ENCODE measurements at regions not wholly inside any gene's neighbourhood (a gene's known extent, or its start where the extent isn't known, plus 50 kb on each side); places are given as distances from the start of the nearest gene placed in this dataset.

DNA sequence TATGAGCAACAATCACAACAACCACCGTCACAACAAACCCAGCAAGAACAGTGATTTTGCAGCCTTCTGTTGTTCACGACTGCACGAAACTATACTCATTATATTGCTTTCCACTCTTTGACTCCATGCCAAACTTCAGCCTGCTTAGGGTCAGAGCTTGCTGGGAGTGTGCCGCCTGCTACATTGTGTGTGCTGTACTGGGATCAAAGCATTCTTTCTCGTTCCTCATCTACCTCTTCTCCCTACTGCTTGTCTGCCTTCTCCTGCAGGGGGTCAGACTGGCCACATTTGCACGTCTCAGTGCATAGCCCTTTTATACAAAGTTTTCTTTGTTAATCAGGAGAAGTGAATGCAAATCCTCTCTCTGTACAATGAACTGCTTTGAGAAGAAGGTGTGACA is 401.6 kb upstream of the CITED2 start:
- no peak for DNase-seq (ENCODE audit: low spot score)
- ATAC-seq = no peak

DNA sequence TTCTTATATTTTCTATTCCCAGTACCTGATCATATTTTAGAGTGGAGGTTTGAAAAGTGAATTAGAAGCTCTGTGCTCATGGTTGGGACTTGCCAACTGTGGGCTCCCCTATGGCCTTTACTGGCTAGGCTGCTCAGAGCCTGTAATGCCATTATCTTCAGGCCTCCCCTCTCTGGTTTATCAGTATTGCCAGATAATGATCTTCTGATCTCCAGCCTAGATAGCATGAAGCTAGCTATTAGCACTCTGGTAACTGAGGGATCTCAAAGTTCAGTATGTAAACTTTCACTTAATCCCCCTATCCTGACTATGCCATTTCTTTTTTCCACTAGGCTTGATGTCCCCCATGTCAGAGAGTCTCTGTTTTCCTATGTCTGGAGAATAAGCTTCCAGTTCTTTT is 393.7 kb upstream of the CITED2 start:
- DNase-seq (ENCODE audit: low spot score) (no peak), ATAC-seq (no peak)

DNA sequence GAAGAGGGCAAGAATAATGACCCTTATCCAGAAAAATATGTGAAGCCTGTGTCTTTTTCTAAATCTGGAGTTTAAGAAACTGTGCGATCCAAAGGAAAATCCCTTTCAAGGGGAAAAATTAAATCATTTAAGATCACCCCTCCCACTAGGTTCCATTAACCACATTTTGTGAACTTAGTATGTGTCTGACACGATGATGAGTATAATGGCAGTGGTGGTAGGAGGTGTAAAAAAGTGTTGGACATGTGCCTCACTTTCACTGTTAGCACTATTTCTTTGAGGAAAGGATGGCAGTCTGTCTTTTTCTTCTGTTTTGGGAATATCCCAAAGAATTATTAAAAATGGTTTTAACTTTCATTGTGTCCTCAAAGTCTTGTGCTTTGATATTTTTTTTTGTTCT is 392.3 kb upstream of the CITED2 start:
- no peak for DNase-seq (ENCODE audit: low spot score)
- ATAC-seq = no peak

DNA sequence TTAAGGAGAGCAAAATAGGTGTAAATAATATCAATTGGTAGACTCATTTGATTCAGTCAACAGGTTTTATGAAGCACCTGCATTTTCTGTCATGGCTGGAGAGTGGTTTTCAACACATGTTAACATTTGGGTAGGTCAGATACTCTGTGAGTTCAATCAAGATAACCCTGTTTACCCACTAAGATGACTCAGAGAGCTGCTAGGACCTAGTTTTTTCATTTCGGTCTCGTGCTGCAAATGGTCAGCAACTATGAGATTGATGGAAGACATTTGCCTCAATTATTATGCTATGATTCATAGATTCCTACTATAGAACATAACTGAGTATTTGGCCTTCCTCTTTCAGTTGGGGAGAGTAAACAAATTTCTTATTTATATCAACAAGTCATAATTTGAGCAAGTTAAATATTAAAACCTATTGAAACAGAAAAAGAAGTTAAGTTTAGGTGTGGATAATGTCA is 391.4 kb upstream of the CITED2 start:
- peak; percentile 48 for ATAC-seq
- no peak for DNase-seq (ENCODE audit: low spot score)

DNA sequence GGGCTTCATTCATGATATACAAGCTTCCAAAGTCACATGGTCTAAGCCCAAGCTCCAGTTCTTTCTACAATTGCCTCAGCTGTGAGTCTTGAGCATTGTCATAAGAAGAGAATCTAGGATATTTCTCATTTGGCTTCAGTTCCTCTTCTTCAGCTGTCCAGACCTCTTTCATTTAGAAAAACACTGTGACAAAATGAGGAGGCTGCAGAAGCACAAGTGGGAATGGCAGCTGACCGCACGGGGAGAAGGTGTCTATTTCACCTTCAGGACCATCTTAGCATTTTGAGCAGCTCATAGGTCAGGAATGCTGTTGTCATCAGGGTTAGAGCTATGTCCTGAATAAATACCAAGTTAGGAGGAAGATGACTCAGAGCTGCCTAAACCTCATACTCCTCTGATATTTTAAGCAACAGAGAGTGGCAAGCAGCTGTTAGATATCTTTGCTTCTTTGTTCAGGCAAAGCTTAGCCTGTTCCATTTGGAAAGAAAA is 390.1 kb upstream of the CITED2 start:
- ATAC-seq (peak; percentile 26), DNase-seq (ENCODE audit: low spot score) (no peak)

DNA sequence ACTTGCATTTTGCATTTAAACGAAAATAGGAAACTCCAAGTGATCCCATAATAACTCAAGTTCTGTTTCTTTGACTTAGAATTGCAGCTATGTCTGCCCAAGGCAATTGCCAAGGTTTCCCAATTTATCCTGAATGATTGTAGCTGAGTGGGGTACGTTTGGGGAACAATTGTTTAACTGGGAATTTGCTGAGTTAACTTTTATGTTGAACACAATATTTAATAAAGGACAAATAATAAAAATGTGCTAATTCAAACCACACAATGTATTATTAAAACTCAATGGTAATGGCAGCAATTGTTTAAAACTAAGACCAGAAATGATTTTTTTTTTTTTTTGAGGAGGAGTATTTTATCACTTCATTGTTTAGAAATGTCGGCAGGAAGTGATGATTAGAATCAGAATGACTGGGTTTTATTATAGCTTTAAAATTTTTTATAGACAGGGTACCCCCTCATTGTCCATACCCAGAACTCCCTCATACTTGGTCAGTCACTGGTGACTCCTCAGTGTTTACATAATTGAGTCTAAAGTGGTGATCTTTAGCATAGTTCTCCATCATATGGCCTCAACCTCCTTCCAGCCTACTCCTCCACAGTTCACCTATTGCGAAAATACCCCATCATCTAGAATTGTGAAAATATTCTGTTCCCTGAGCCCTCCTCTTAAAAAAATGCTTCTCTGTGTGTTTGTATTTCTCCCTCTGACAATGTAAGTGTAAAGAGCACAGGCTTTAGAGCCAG is 389.2 kb upstream of the CITED2 start:
- no peak for ATAC-seq
- no peak for DNase-seq (ENCODE audit: low spot score)

DNA sequence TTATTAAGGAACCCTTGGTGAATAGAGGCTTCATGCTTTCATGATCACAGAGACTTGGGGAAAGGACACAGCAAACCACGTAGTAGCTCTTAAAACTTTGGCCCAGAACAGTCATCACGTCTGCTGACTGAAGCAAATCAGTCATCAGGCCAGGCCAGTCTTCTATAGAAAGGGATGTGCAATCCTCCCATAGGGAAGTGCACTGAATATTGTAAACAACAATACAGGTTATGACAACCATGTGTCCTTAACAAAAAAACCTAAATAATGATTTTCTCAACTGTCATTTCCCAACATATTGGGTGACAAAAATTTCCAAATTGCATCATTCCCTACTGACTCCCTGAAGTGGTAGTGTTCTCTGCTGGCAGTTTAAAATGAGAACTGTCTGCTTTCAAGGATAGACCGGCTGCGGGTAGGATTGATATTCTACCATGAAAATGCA is 388.2 kb upstream of the CITED2 start:
- ATAC-seq (peak; percentile 68), DNase-seq (ENCODE audit: low spot score) (no peak)

DNA sequence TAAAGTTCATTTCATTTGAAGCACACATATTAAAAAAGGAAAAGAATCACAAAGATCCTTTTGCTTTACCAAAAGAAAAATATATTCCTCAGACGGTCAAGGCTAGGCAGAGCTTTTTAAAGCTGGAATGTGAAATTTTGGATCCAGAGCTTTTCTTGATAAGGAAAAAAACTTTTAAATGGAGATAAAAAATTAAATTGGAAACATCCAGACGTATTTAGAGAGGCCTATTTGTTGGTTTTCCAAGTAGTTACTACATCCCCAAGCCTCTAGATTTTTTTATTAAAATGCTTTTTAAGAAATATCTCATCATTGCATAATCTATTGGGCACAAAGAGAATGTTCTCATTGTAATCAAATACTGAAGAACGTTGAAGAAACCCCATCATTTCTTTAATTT is 385.7 kb upstream of the CITED2 start:
- DNase-seq (ENCODE audit: low spot score) = no peak
- no peak for ATAC-seq

DNA sequence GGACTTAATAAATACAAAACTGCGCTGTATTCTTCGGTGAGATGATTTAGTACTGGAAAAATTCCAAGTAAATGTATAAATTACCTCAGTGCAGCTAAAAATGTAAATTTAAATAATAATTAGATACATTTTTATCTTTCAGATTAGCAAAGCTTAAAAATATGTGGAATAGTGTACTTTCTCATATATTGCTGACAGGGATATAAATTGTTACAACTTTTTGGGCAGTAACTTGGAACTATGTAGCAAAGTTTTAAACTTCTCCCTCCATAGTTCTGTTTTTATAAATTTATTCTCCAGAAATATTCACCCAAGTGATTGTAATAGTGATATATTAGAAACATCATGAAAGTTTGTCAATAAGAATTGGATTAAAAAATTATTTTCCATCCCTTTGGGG is 384.6 kb upstream of the CITED2 start:
- DNase-seq (ENCODE audit: low spot score) (no peak), ATAC-seq (no peak)

DNA sequence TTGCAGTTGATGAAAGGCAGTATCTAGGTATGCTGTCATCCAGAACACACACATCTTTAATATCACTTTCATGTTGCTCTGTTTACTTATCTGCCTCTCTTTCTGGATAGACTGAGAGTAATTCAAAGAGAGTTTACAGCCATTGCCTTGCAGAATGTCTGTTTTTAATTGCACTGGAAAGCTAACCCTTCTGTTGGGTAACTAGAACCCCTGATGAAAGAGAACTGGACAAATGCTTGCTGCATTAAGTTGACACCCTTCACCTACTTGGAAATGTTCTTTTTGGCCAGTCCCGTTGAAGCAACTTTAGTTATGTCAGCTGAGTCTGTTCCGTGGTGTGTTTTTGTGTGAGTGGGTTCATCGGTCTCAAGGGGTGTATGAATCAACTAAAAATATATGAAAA is 383.8 kb upstream of the CITED2 start:
- ATAC-seq (peak; percentile 63), DNase-seq (ENCODE audit: low spot score) (no peak)

DNA sequence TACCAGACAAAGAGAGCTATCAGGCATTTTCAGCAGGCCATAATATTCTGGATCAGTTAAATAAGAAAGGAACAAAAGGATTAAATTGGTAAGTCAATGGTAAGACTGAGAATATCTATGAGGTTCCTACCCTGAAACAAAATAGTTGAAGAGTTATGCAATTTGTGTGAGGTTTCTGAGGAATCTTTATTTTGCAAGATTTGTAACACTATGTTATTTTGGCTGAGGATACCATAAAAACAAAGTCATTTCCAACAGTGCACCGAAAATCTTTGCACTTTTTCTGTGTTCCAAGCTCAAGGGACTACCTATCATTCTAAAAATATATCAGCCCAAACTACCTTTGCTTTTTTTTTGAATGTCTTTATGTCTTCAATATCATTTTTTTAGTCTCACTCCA is 383.3 kb upstream of the CITED2 start:
- DNase-seq (ENCODE audit: low spot score) = no peak
- peak; percentile 4 for ATAC-seq

DNA sequence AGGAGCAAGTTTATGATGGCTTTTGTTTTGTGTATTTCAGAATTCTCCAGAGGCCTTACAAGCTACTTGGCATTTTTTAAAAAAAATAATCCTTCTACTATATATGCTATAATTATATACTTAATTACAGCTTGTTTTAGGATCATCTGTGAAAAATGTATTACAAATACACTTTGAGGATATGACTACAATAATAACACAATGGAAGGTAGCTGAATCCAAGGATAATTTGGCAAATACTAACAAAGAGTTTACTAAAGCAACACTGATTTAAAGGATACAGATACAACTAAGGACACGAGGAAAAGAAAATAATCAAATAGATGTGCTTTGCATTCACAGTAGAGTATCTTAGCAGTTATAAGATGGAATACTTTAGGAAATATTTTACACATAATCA is 381.9 kb upstream of the CITED2 start:
- DNase-seq (ENCODE audit: low spot score) (no peak), ATAC-seq (no peak)

DNA sequence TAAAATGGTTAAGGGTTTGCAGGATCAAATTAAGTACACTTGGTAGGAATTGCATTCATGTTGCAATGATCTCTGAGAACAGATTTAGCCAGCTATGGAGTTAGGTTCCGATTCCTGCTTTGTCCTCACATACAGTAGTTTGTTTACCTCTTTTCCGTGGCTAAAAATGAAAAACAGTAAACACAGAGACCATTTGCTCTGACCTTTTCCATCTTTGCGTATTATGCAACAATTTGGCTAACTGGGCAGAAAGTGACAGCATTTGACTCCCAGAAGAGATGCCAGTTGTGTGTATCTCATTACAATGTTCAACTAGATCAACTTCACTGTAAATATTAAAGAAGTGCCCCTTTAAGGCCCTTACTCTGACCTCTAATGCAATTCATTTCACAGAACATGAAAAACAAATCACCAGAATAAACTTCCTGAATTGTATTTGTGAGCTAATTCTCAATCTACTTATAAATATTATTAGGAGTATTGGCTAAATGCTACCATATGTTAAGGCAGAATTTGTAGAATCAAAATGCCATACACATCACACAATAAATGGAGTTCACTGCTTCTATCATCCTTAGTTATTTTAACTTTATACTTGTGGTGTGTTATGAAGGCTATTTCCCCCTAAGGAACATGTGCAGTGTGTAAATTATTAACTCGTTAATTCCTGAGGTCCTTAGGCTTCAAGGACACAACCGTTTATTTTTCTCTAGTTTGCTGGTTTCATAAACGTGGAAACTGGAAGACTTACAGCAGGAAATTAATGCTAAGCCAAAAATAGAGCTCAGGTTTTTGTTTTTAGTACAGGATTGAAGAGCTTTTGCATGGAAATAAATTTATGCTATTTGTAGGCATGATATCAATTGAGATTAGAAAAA is 380.7 kb upstream of the CITED2 start:
- DNase-seq (ENCODE audit: low spot score) (no peak), ATAC-seq (peak; percentile 86)

DNA sequence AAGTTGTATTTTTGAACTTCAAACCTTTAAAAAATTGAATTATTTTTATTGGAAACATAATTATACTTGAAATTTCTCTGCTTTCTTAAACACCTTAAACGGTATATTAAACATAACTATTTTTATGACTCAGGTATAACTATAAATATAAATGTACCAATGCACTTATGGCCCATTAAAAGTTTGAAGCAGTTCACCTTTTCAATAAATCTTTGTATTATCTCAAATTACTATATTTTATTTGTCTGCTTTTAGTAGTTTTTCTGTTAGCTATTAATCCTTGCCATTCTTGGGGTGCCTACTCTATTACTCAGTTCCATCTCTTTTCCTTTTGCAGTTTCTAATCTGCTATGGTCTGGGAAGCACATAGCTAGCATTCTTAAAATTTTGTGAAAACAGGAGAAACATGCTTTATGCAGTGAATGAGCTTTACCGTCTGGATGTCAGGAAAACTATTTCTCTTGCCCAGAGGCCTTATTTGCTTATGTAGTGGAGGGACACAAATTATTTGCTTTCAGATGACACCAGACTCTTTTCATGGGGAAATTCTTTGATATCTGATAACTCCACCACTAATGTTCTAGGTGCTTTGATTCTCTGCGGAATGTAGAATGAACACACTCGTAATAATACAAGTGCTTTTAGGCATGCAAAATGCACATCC is 378.9 kb upstream of the CITED2 start:
- peak; percentile 46 for ATAC-seq

DNA sequence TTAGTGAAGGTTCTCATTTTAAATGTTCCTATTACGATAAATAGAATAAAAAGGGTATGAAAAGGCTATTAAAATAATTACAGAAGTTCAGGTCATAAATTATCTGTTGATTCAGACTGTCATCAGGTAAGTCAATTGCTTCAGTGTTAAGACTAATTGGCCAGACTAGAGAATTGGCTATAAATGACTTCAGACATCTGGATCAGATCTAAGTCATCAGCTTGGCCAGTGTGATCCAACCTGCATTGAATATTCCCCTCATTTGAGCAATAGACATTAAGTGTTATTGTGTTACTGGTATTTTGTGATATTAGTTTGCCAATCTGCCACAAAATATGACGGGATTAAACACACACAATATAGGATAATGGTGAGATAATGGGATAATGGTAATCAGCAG is 377.6 kb upstream of the CITED2 start:
- ATAC-seq (no peak), DNase-seq (ENCODE audit: low spot score) (no peak)

More for the DNA sequence above, 378.9 kb upstream of the CITED2 start:
- no peak for DNase-seq (ENCODE audit: low spot score)

DNA sequence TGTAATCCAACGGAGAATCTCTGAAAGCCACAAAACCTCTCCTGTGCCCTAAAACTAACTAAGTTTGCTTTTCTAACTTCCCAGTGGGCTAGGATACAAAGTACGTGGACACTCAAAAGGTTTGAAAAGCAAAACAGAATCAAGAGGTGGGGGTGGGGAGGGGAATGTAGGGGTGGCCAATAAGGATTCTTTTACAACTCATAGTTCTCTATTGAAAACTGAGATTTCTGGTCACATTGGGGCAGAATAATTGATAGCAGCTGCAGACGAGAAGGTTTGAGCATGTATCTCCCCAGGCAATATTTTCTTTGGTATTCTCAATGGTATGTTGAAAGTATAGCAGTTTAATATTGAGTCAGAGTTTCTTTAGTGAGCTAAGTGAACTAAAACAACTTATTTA is 376.7 kb upstream of the CITED2 start:
- ATAC-seq (no peak), DNase-seq (ENCODE audit: low spot score) (no peak)

DNA sequence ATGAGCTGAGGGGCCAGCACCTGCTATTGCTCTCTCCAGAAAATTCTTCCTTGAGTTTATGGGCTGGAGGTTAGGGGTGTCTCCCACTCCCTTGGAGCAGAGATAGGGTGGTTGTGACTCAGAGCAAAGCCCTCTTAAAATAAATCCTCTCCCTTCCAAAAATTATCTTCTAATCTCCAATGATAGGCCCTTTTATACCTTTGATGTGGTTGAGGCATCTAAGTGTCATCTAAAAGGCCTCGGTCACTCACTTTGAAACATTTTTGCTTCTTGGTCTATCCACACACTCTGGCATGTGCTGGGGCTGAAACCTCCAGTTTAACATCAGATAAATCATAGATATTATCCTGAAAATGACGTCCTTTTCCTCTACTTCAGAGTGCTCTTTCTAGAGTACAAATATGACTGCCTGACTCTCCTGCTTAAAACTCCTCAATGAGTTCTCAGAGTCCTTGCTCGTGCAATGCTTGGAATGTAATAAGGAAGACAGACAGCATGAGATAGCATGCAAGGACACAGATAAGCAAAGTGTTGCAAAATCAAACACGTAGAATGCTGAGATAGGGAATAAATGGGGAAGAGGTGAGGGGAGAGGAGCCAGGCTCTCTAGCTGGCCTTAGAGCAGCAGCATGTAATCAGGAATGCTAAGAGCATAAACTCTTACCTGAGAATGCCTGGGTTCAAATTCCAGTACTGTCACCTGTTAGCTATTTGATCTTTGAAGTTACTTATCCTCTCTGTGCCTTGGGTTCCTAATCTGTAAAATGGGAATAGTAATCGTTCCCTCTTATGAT is 374.1 kb upstream of the CITED2 start:
- DNase-seq (ENCODE audit: low spot score) = no peak
- peak; percentile 78 for ATAC-seq

DNA sequence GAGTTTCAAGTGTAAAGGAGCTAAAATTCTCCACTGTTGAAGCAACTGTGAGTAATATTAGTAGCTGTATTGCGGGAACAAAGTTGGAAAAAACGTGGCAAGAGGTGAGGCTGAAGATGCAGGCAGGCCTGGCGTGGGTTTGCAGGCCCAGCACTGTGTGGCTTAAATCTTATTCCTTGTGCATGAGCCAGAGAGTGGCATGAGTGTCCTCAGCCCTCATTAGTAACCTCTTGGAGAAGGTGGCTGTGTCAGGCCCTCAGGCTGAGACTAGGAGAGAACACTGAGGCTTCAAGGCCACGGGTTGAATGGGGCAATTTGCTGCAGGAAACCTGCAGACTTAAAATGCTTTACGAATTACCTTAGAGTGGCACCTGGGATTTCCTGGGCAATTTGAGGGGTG is 372.7 kb upstream of the CITED2 start:
- no peak for ATAC-seq

DNA sequence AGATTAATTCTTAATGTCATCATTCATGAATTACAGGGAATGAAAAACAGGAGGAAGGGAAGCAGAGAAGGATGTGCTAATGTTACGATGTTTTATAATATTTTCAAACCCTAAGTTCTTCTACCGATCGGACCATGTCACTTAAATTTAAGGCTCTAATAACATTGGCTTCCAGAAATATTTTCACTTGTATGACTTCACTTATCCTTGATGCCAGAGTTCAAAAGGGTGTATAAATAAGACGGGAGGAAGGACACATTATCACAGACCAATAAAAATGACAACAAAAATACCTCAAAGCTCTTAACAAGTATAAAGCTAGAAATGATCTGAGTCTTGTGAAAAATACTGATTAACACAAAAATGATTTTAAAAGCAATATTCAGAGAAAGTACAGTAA is 370.4 kb upstream of the CITED2 start:
- ATAC-seq (no peak), DNase-seq (ENCODE audit: low spot score) (no peak)

More for the DNA sequence above, 372.7 kb upstream of the CITED2 start:
- no peak for DNase-seq (ENCODE audit: low spot score)

DNA sequence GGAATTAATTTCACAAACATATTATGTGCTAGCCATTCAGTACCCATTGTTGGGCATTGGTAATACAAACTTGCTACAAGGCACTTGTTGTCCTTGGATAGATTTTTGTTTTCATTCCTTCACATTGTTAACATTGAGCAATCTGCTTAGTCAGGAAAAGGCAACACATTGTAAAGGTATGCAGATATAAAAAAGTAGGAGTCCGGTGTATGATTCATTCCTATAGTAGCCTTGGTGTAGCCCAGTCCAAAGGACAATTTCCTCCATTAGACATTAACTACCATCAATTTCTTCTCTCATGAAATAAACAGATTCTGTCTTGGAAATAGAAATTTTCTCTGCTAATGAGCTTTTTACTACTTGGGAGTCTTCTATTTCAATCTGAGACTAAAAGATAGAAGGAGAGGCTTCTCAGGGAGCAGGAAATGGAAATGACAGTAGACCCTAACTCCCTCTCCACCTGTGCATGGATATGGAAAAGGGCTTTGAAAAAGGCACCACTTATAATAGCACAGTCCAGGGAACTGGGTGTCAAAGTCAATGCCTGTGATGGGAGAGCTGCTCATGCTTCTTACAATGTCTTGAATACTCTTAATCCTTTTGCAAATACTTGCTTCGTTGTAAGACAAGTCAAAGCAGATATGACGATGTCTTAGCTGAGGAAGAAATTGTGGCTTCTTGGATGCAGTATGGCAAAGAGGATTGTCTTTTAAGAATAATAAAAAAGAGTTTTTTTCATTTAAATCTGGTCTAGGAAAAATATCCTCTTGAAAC is 369.4 kb upstream of the CITED2 start:
- no peak for DNase-seq (ENCODE audit: low spot score)
- peak; percentile 45 for ATAC-seq

Data from left lobe of liver (tissue), 2 donors.